ENCODE measurements at regions not wholly inside any gene's neighbourhood (a gene's known extent, or its start where the extent isn't known, plus 50 kb on each side); places are given as distances from the start of the nearest gene placed in this dataset.

- H2AFZ ChIP-seq (ENCODE audit: low read depth, low read length, poor library complexity, severe bottlenecking), result no peak overlapping the region
- no peak for TF ChIP-seq SIN3A (IDR thresholded peaks at IDR 0.05; ENCODE audit: low read depth)
- TF ChIP-seq ATF3 (IDR thresholded peaks at IDR 0.05), result no peak
- TF ChIP-seq RAD21 (IDR thresholded peaks at IDR 0.05; ENCODE audit: low read depth), result no peak
- TF ChIP-seq CTCF (IDR thresholded peaks at IDR 0.05 in 2 of 3, conservative IDR thresholded peaks at IDR 0.05 in 1 of 3; ENCODE audit: borderline replicate concordance in 1 of 3, insufficient read depth in 1 of 3, low read depth in 2 of 3, low read length in 2 of 3), result no peak
- no peak for TF ChIP-seq POLR2AphosphoS5 (IDR thresholded peaks at IDR 0.05; ENCODE audit: low read depth, low read length)
- no peak for TF ChIP-seq ELF1 (IDR thresholded peaks at IDR 0.05; ENCODE audit: borderline replicate concordance, low read depth)
- no peak for TF ChIP-seq POLR2A (IDR thresholded peaks at IDR 0.05; ENCODE audit: borderline replicate concordance, extremely low read depth, insufficient read depth, insufficient read length)
- TF ChIP-seq EZH2 (IDR thresholded peaks at IDR 0.05), result no peak
- TF ChIP-seq CEBPB (IDR thresholded peaks at IDR 0.05; ENCODE audit: low read depth), result no peak
- no peaks in the 10 kb centered on the region for H3K9me2 ChIP-seq (ENCODE audit: insufficient read depth)
- ChIA-PET POLR2A (no interaction called here), CTCF (no interaction called here), RAD21 (ENCODE audit: low non-redundant PET in 1 of 2, low total read pairs in 2 of 2, uncharacterized antibody in 2 of 2, unreplicated experiment in 2 of 2) (no interaction called here)
- no peak overlapping the region for H3K27ac ChIP-seq (ENCODE audit: low read depth, low read length)
- H3K9ac ChIP-seq (ENCODE audit: low read length), result no peak overlapping the region
- intact Hi-C loops (cut with micrococcal nuclease), result no loop called here
- H3K79me2 ChIP-seq (ENCODE audit: insufficient read depth, low read length), result no peaks in the 10 kb centered on the region
- H3K4me2 ChIP-seq (ENCODE audit: low read length), result no peak overlapping the region
- no peak for DNase-seq (ENCODE audit: low read depth, low spot score)
- BruUV-seq (replicated peaks), result no TSS peak
- H3K9me3 ChIP-seq (ENCODE audit: control insufficient read depth in 1 of 2, insufficient read depth in 1 of 2, low read depth in 1 of 2, low read length in 2 of 2), result no peaks in the 10 kb centered on the region
- H3K4me3 ChIP-seq (replicated peaks in 1 of 2; ENCODE audit: low read depth in 1 of 2, low read length in 2 of 2), result no peak overlapping the region
- no peaks in the 10 kb centered on the region for H3K4me1 ChIP-seq (ENCODE audit: control insufficient read depth in 1 of 2, insufficient read depth in 2 of 2, low read length in 2 of 2)
- no peaks in the 10 kb centered on the region for H4K20me1 ChIP-seq (ENCODE audit: insufficient read depth)
- H3K36me3 ChIP-seq (ENCODE audit: control insufficient read depth in 1 of 2, insufficient read depth in 2 of 2, low read length in 2 of 2), result no peaks in the 10 kb centered on the region
- no peaks in the 10 kb centered on the region for H3K27me3 ChIP-seq (ENCODE audit: insufficient read depth, low read length)
- ATAC-seq, result no peak
Measured at GRCh38 chr18:22048221-22048620, 121.2 kb upstream of the GATA6 start.

All from HCT116 (cell line).